HL-60 (cell line): ENCODE measurements at regions not wholly inside any gene's neighbourhood (a gene's known extent, or its start where the extent isn't known, plus 50 kb on each side); places are given as distances from the start of the nearest gene placed in this dataset.

Source experiments
- GABPA ChIP-seq: IDR thresholded peaks from 2 replicates; pipeline ENCODE4 v1.6.1; 2012; ENCODE audit warnings: low read depth
- POLR2AphosphoS5 ChIP-seq: IDR thresholded peaks from 2 replicates; pipeline ENCODE4 v1.6.1; 2012; ENCODE audit warnings: low read depth
- SPI1 ChIP-seq: IDR thresholded peaks from 2 replicates; pipeline ENCODE4 v1.6.1; 2012; ENCODE audit warnings: low read depth, mild to moderate bottlenecking, borderline replicate concordance
- TF ChIP-seq, protein P1 (sequence below): IDR thresholded peaks from one replicate; pipeline ENCODE4 v1.5.1; 2011; ENCODE audit warnings: low read length, control low read depth, inconsistent platforms; ENCODE audit not compliant: insufficient read depth
- TF ChIP-seq, protein P2 (sequence below): IDR thresholded peaks from 2 replicates; pipeline ENCODE4 v1.6.1; 2012; ENCODE audit warnings: low read depth; ENCODE audit not compliant: insufficient replicate concordance

DNA sequence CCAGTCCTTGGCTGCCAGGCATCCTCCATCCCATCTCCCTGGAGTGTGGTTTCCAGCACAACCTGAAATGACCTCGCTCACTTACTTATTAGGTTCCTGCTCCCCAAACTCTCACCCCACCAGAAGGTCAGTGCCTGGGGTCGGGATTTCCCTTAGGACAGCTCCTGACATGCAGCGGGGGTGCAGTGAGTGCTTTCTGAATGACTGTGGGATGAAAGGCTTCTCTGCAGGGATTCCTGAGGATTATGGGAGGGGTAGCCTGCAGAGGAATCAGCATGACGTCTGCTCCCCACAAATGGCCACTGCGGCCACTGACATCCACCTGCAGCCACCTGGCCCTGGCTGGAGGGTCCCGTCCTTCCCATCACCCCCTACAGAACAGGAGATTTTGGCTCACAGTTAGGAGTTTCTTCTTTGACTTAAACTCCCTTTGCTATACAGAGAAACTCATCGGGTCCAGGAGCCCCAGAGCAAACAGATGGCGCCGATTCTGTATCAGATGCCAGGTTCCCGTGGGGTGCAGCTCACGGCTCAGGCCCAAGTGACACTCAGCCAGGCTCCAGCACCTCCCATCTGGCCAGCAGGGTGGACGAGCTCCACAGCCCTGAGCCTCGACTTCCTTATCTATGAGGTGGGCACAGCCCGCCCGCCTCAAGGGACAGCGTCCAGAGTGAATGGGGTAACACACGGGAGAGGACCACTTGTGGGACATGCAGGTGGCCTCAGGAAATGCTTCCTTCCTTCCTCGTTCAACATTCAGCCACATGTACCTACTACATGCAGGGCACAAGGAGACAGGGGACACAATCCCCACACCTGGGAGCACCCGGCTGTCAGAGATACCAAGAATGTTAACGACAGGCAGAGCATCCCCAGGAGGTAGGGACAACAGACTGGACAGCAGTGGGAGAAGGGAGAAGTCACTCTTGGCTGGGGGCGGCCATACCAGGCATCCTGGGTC is 69.8 kb downstream of the RMI2 start:
- TF ChIP-seq, protein P1, sequence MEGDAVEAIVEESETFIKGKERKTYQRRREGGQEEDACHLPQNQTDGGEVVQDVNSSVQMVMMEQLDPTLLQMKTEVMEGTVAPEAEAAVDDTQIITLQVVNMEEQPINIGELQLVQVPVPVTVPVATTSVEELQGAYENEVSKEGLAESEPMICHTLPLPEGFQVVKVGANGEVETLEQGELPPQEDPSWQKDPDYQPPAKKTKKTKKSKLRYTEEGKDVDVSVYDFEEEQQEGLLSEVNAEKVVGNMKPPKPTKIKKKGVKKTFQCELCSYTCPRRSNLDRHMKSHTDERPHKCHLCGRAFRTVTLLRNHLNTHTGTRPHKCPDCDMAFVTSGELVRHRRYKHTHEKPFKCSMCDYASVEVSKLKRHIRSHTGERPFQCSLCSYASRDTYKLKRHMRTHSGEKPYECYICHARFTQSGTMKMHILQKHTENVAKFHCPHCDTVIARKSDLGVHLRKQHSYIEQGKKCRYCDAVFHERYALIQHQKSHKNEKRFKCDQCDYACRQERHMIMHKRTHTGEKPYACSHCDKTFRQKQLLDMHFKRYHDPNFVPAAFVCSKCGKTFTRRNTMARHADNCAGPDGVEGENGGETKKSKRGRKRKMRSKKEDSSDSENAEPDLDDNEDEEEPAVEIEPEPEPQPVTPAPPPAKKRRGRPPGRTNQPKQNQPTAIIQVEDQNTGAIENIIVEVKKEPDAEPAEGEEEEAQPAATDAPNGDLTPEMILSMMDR: no peak
- TF ChIP-seq, protein P2, sequence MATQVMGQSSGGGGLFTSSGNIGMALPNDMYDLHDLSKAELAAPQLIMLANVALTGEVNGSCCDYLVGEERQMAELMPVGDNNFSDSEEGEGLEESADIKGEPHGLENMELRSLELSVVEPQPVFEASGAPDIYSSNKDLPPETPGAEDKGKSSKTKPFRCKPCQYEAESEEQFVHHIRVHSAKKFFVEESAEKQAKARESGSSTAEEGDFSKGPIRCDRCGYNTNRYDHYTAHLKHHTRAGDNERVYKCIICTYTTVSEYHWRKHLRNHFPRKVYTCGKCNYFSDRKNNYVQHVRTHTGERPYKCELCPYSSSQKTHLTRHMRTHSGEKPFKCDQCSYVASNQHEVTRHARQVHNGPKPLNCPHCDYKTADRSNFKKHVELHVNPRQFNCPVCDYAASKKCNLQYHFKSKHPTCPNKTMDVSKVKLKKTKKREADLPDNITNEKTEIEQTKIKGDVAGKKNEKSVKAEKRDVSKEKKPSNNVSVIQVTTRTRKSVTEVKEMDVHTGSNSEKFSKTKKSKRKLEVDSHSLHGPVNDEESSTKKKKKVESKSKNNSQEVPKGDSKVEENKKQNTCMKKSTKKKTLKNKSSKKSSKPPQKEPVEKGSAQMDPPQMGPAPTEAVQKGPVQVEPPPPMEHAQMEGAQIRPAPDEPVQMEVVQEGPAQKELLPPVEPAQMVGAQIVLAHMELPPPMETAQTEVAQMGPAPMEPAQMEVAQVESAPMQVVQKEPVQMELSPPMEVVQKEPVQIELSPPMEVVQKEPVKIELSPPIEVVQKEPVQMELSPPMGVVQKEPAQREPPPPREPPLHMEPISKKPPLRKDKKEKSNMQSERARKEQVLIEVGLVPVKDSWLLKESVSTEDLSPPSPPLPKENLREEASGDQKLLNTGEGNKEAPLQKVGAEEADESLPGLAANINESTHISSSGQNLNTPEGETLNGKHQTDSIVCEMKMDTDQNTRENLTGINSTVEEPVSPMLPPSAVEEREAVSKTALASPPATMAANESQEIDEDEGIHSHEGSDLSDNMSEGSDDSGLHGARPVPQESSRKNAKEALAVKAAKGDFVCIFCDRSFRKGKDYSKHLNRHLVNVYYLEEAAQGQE: no peak
- no peak for TF ChIP-seq GABPA
- TF ChIP-seq POLR2AphosphoS5: no peak
- TF ChIP-seq SPI1: no peak
